Pancreas (tissue), 10 donors: ENCODE measurements at regions not wholly inside any gene's neighbourhood (a gene's known extent, or its start where the extent isn't known, plus 50 kb on each side); places are given as distances from the start of the nearest gene placed in this dataset.

Experiments used
- ATAC-seq, 4 donors: fragments of 200-7000 bp; cut with Tn5 transposase; one replicate each; pipeline versions ENCODE4 v1.8.0 to v1.9.1; 2020; ENCODE audit warnings: mild to moderate bottlenecking in 4 of 4, moderate library complexity in 4 of 4
- DNase-seq, 6 donors: peaks; one replicate each; pipeline ENCODE4 v3.0.0-alpha.2; 2020
- FAIRE-seq: peaks from 2 replicates; lab custom pipeline; 2012; peaks lifted over from hg19 to GRCh38; lab: Jason Lieb, UNC
- H3K27ac ChIP-seq, 4 donors: fragments of 200-600 bp; sonication (generic); 1 replicate in 3 of 4; 2 replicates in 1 of 4; pipeline versions ENCODE4 v1.5.0 to v1.8.0; 2020
- H3K27me3 ChIP-seq, 4 donors: fragments of 200-600 bp; one replicate each; pipeline ENCODE4 v1.8.0; 2021
- H3K36me3 ChIP-seq, 3 donors: fragments of 200-600 bp; sonication (generic) in 1 of 3; one replicate each; pipeline versions ENCODE4 v1.5.0 to v1.8.0; 2020 to 2021
- H3K4me1 ChIP-seq, 3 donors: fragments of 200-600 bp; one replicate each; pipeline ENCODE4 v1.8.0; 2021
- H3K4me3 ChIP-seq, 4 donors: fragments of 200-600 bp; sonication (generic) in 2 of 4; one replicate each; pipeline versions ENCODE4 v1.5.0 to v1.8.0; 2020 to 2021
- H3K9me3 ChIP-seq, 4 donors: fragments of 200-600 bp; one replicate each; pipeline ENCODE4 v1.8.0; 2021
- CTCF ChIP-seq, 4 donors: fragments of 200-600 bp; sonication (generic) in 3 of 4; IDR thresholded peaks; one replicate each; pipeline versions ENCODE4 v1.5.0 to v1.8.0; 2021; ENCODE audit warnings: antibody characterized with exemption in 4 of 4
- WGBS, 2 donors: extraction: QIAGEN DNeasy Blood & Tissue Kit; methylation state at CpG; one replicate each; pipeline ENCODE4 v1.1.7; 2013; 5-methylcytosine and 5-hydroxymethylcytosine counted together
- intact Hi-C, 3 donors: fragments of 100-400 bp; cut with DNase I; formaldehyde crosslinking; loops; one replicate each; pipeline versions ENCODE4 v1.11.1 to v1.14.2; 2022
- donor health status: healthy with polysubstance abuse.
- donor health status: DM: no; HTN: no; CAD: no; lungs with moderate emphysema.
- donor health status: DM: no; HTN: no; CAD: no.
- donor health status: control.
- donor health status: control.
- donor health status: Bipolar disorder and iron deficiency.
- donor health status: DM: yes; HTN: yes; CAD: no.
- donor health status: DM: no; HTN: no; CAD: no.
- donor health status: DM: no; HTN: no; CAD: no.
- donor health status: DM: yes; HTN: yes; CAD: no.

DNA sequence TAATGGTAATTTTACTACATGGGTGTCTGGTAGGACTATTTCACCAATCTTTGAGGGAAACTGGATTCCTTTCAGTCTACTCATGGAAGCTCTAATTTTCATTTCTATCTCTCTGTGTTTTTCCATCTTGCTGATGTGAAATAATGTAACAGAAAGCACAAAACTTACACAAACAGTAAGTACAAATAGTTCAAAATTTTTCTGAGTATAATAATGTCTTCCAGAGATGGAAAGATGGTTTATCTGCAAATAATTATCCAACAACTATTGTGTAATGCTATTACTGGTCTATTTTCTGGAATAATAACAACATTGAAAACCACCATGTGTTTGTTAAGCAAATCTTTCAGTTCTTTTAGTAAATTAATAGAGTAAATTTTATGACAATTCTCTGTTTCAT, 565.8 kb upstream of the MGMT start:
- H3K36me3 ChIP-seq: no peaks in the 10 kb centered on the region
- no peak for ATAC-seq
- H3K4me1 ChIP-seq: no peaks in the 10 kb centered on the region
- no peak overlapping the region for H3K27ac ChIP-seq
- H3K27me3 ChIP-seq: peaks cover 0 to 4% (median 0%) of the 10 kb centered on the region in 4 donors
- no peak overlapping the region for H3K4me3 ChIP-seq
- H3K9me3 ChIP-seq: no peaks in the 10 kb centered on the region
- DNase-seq: no peak
- TF ChIP-seq CTCF (IDR thresholded peaks at IDR 0.05): no peak
- intact Hi-C loops: no loop called here
- FAIRE-seq: no peak

GRCh38 chr10:128902031-128902710, 564.9 kb upstream of the MGMT start:
- FAIRE-seq: no peak

DNA sequence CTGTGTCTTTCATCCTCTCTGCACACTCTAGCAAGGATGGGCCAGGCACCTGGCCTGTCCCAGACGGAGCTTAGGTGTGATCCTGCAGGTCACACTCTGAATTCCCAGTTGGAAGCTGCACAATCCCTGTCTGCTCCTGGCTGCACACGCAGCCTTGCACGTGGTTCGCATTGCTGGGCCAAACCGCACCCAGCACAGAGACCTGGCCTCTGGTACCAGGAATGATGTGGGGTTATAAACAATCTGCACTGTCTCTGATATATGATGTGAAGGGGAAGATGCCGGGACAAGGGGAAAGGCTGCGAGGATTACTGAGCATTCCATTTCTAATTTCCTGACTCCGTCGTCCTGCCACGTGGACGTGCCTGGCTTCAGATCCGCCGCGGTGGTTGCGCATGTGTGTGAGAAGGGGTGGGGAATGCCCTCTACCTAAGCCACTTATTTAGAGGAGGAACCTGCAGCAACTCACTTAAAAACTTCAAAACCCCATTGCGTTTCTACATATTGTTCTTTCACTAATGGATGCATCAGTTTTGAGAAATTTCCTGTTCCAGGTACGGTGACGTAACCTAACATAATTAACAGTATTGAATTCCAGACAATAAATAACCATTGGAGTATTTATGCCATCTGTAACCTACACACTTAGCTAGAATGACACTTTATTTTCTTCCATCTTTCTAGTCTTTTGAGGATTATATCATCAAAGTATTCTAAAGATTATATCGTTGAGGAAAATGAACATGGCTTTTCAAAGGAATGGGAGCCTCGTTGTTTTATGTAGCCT, 559.7 kb upstream of the MGMT start:
- ATAC-seq: no peak

More at GRCh38 chr10:128902031-128902710, 564.9 kb upstream of the MGMT start:
- no peaks in the 10 kb centered on the region for H3K4me1 ChIP-seq
- no peak for ATAC-seq
- no peak overlapping the region for H3K27ac ChIP-seq
- H3K36me3 ChIP-seq: no peaks in the 10 kb centered on the region
- H3K9me3 ChIP-seq: no peaks in the 10 kb centered on the region
- DNase-seq: no peak
- no peak for TF ChIP-seq CTCF (IDR thresholded peaks at IDR 0.05)
- peaks cover 0 to 4% (median 0%) of the 10 kb centered on the region in 4 donors for H3K27me3 ChIP-seq
- no peak overlapping the region for H3K4me3 ChIP-seq
- WGBS, 2 donors: 75 to 77% methylated on average over 2 of the region's 2 CpGs
- intact Hi-C loops: no loop called here

GRCh38 chr10:128908099-128908498, 558.9 kb upstream of the MGMT start:
- Histone ChIP-seq H3K36me3 (no peaks in the 10 kb centered on the region), H3K9me3 (no peaks in the 10 kb centered on the region), H3K4me1 (no peaks in the 10 kb centered on the region), H3K27ac (no peak overlapping the region), H3K27me3 (no peaks in the 10 kb centered on the region), H3K4me3 (no peak overlapping the region)
- 56 to 73% methylated on average over 6 of the region's 6 CpGs for WGBS, 2 donors
- no peak for TF ChIP-seq CTCF (IDR thresholded peaks at IDR 0.05)
- DNase-seq: no peak
- intact Hi-C loops: no loop called here
- no peak for FAIRE-seq
- ATAC-seq: no peak

More for the DNA sequence above, 559.7 kb upstream of the MGMT start:
- Histone ChIP-seq H3K9me3 (no peaks in the 10 kb centered on the region), H3K27me3 (no peaks in the 10 kb centered on the region), H3K27ac (no peak overlapping the region), H3K4me1 (no peaks in the 10 kb centered on the region), H3K4me3 (no peak overlapping the region), H3K36me3 (no peaks in the 10 kb centered on the region)
- 77 to 83% methylated on average over 20 of the region's 20 CpGs for whole genome bisulfite sequencing, 2 donors
- no peak for TF ChIP-seq CTCF (IDR thresholded peaks at IDR 0.05)
- intact Hi-C loops: no loop called here
- DNase-seq (no peak), FAIRE-seq (no peak)

GRCh38 chr10:128908499-128908898, 558.5 kb upstream of the MGMT start:
- FAIRE-seq (no peak), DNase-seq (no peak), ATAC-seq (no peak)
- Histone ChIP-seq H3K9me3 (no peaks in the 10 kb centered on the region), H3K36me3 (no peaks in the 10 kb centered on the region), H3K27me3 (no peaks in the 10 kb centered on the region), H3K4me1 (no peaks in the 10 kb centered on the region), H3K4me3 (no peak overlapping the region), H3K27ac (no peak overlapping the region)
- 52 to 57% methylated on average over 4 of the region's 4 CpGs for WGBS, 2 donors
- intact Hi-C loops: no loop called here
- TF ChIP-seq CTCF (IDR thresholded peaks at IDR 0.05): no peak
